Subcutaneous abdominal adipose tissue (tissue), 5 donors: ENCODE measurements at regions not wholly inside any gene's neighbourhood (a gene's known extent, or its start where the extent isn't known, plus 50 kb on each side); places are given as distances from the start of the nearest gene placed in this dataset.

Experiments
- H3K27ac ChIP-seq: one replicate; pipeline ENCODE4 v1.7.0; 2013; ENCODE audit warnings: low read depth, mild to moderate bottlenecking, inconsistent platforms, low read length, moderate library complexity
- H3K27me3 ChIP-seq, 5 donors: one replicate each; pipeline ENCODE4 v1.7.0; 2013; ENCODE audit warnings: low read length in 5 of 5, inconsistent platforms in 1 of 5; ENCODE audit not compliant: control insufficient read depth in 5 of 5, insufficient read depth in 4 of 5
- H3K36me3 ChIP-seq, 5 donors: one replicate each; pipeline ENCODE4 v1.7.0; 2013; ENCODE audit warnings: low read length in 5 of 5; ENCODE audit not compliant: control insufficient read depth in 5 of 5, insufficient read depth in 5 of 5
- H3K4me1 ChIP-seq, 5 donors: one replicate each; pipeline ENCODE4 v1.7.0; 2013; ENCODE audit warnings: low read length in 5 of 5, mild to moderate bottlenecking in 3 of 5, moderate library complexity in 1 of 5; ENCODE audit not compliant: control insufficient read depth in 5 of 5, insufficient read depth in 5 of 5
- H3K4me3 ChIP-seq, 5 donors: one replicate each; pipeline ENCODE4 v1.7.0; 2013; ENCODE audit warnings: low read length in 5 of 5, low read depth in 1 of 5
- H3K9ac ChIP-seq, 5 donors: one replicate each; pipeline ENCODE4 v1.7.0; 2013; ENCODE audit warnings: low read length in 5 of 5, mild to moderate bottlenecking in 4 of 5, moderate library complexity in 3 of 5
- H3K9me3 ChIP-seq, 5 donors: one replicate each; pipeline ENCODE4 v1.7.0; 2013; ENCODE audit warnings: low read length in 5 of 5; ENCODE audit not compliant: control insufficient read depth in 5 of 5
- donor health status: healthy.
- donor health status: healthy.
- donor health status: healthy.
- donor health status: healthy.
- donor health status: healthy.

DNA sequence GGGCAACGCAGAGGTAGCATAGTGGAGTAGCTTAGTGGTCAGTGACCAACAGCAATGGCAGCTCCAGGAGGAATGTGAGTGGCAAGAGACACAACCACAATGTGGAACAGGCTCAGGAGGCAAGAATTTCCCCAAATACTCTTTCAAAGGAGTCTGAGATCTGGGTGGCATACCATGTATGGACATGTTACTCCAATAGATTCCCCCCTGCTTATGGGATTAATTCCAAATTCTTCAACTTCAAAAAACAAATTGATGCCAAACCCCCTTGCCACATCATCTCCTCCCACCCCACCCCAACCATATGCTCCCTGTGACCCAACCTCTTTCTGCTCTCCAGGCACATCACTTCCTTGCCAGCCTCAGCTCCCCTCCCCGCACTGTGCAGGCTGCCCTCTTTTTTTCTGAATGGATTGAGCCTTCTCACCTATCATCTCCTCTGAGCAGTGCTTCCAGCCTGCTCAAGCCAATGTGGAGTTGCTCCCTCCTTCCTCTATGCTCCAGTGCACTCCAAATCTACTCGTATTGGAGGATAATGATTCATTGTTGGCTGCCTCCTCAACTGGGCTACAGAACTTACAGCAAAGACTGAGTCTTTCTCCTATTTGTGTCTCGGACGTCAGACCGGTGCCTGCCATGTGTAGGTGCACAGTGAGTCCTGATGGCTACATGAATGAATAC, 93.0 kb upstream of the CEP85L start:
- Histone ChIP-seq H3K27ac (no peak overlapping the region), H3K9ac (no peak overlapping the region), H3K4me3 (no peak overlapping the region), H3K9me3 (no peaks in the 10 kb centered on the region), H3K27me3 (no peaks in the 10 kb centered on the region), H3K4me1 (peaks cover 0 to 14% (median 4%) of the 10 kb centered on the region in 5 donors), H3K36me3 (no peaks in the 10 kb centered on the region)

- no peak overlapping the region for H3K27ac ChIP-seq
- H3K4me1 ChIP-seq = peaks cover 0 to 12% (median 7%) of the 10 kb centered on the region in 5 donors
- H3K27me3 ChIP-seq = no peaks in the 10 kb centered on the region
- no peak overlapping the region for H3K4me3 ChIP-seq
- no peaks in the 10 kb centered on the region for H3K9me3 ChIP-seq
- H3K9ac ChIP-seq = no peak overlapping the region
- no peaks in the 10 kb centered on the region for H3K36me3 ChIP-seq
Observed at GRCh38 chr6:118743746-118744145, 92.4 kb upstream of the CEP85L start.

DNA sequence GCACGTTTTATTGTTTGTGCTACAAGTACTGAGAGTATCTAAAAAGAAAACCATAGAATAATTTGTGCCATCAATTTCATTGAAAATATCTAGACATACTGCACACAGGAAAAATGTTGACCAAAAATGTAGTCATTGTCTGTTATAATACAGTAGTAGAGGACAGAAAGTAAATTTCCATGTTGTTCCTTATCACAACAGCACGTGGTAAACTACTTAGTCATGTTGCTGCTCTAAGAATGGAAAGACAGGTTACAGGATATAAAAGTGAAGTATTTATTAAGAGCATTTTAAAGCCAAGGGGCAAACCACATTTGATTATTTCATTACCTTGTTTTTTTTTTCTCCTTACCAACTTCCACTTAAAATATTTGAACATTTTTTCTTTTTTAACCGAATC, 89.0 kb upstream of the CEP85L start:
- Histone ChIP-seq H3K4me1 (peaks cover 0 to 3% (median under 1%) of the 10 kb centered on the region in 5 donors), H3K4me3 (no peak overlapping the region), H3K9ac (no peak overlapping the region), H3K27ac (no peak overlapping the region), H3K36me3 (no peaks in the 10 kb centered on the region), H3K27me3 (no peaks in the 10 kb centered on the region), H3K9me3 (no peaks in the 10 kb centered on the region)

DNA sequence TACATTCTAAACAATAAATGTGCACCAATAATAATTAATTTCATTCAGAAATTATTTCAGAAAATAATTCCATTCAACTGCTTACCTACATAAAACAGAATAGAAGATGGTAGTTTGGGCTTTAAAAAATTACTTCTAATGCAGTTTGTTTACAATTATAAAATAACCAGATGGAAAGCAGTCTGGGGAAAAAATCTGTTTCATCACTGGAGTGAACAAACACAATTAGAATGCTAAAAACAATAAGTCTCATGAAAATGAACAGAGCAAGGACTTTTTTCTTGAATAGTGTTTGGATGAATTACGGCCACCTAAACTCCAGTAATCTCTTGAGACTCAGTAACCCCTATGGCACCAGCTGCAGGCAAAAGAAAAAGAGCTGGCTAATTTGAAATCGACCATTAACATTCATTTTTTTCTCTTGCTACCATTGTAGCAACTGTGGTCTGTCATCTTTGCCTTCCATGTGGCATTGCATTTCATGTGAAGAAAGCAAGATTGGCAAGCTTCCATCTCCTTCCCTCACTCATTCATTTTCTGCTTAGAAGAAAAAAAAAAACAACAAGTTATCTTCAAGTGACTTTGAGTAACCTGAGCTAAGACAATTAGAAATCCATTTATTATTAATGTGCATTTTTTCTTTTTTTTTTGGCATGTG, 88.4 kb upstream of the CEP85L start:
- Histone ChIP-seq H3K9ac (no peak overlapping the region), H3K4me3 (no peak overlapping the region), H3K9me3 (no peaks in the 10 kb centered on the region), H3K27me3 (no peaks in the 10 kb centered on the region), H3K4me1 (peaks cover 0 to 4% (median 3%) of the 10 kb centered on the region in 5 donors), H3K36me3 (no peaks in the 10 kb centered on the region), H3K27ac (no peak overlapping the region)

DNA sequence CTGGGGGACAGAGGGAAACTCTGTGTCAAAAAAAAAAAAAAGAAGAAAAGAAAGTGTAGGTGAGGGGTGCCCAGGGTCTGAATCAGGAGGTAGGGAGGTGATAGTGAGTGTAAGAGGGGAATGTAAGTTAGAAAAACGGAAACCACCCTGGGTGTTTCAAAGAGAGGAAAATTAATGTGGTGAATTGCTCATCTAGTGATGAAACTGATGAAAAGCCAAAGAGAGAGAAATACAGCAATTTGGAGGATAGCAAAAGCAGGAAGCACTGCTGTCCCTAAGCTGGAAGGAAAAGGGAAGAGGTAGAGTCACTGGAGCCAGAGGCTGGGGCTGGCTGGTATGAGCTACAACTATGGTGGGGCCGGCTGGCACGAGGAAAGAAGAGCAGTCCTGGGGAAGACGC, 85.0 kb upstream of the CEP85L start:
- no peak overlapping the region for H3K9ac ChIP-seq
- H3K27ac ChIP-seq = no peak overlapping the region
- peaks cover 0 to 4% (median 3%) of the 10 kb centered on the region in 5 donors for H3K4me1 ChIP-seq
- H3K9me3 ChIP-seq = no peaks in the 10 kb centered on the region
- H3K36me3 ChIP-seq = no peaks in the 10 kb centered on the region
- H3K4me3 ChIP-seq = no peak overlapping the region
- H3K27me3 ChIP-seq = no peaks in the 10 kb centered on the region

GRCh38 chr6:118735320-118735719, 83.9 kb upstream of the CEP85L start:
- Histone ChIP-seq H3K4me1 (peaks cover 0 to 4% (median 3%) of the 10 kb centered on the region in 5 donors), H3K27ac (no peak overlapping the region), H3K9ac (no peak overlapping the region), H3K9me3 (no peaks in the 10 kb centered on the region), H3K36me3 (no peaks in the 10 kb centered on the region), H3K27me3 (no peaks in the 10 kb centered on the region), H3K4me3 (no peak overlapping the region)

GRCh38 chr6:118725944-118726343, 74.6 kb upstream of the CEP85L start:
- H3K27ac ChIP-seq = no peak overlapping the region
- H3K27me3 ChIP-seq = no peaks in the 10 kb centered on the region
- H3K9me3 ChIP-seq = no peaks in the 10 kb centered on the region
- no peak overlapping the region for H3K9ac ChIP-seq
- H3K4me3 ChIP-seq = no peak overlapping the region
- no peaks in the 10 kb centered on the region for H3K36me3 ChIP-seq
- H3K4me1 ChIP-seq = no peaks in the 10 kb centered on the region

GRCh38 chr6:118724211-118724610, 72.8 kb upstream of the CEP85L start:
- Histone ChIP-seq H3K36me3 (no peaks in the 10 kb centered on the region), H3K4me3 (no peak overlapping the region), H3K9me3 (no peaks in the 10 kb centered on the region), H3K27ac (no peak overlapping the region), H3K9ac (no peak overlapping the region), H3K4me1 (no peaks in the 10 kb centered on the region), H3K27me3 (no peaks in the 10 kb centered on the region)

DNA sequence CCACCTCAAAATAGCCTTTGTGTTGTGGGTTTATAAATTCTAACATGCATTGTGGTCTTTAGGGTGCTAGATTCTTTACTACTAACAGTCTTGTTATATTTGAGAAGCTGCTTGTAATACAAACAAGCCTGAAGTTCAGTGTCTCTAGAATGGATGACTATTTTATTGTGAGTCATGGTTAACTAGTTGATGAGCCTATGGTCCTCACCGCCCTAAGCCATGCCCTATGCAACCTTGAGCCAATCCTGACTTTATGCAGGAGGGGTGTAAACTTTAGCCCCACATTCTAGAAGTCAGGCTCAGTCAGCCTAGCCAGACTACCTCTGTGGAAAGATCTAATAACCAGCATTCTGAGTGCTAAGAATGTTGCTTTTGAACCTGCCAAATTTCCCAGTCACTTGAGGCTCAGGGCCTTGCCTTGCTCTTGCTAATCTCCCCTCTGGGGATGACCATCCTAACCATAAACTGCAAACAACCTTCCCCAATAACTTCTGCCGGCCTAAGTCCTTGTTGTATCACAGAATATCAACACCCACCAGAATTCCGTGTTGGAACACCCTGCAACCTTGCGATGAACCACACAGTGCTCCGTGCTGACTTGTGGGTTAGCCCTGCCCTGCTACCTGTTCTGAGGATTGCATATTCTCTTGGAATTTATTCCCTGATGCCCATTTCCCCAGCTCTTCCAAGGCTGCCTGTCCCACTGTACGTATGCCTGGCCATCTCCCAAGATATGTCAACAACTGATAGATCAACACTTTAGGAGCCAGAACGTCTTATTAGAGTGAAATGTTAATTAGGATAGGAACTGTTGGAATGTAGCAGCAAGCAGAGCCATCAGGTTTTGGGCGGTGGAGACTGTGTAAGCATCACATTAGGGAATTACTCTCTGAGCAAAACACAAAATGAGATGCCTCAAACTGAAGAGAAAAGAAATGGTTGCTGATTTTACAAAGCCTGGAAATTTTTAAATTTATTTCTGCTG, 71.7 kb upstream of the CEP85L start:
- no peak overlapping the region for H3K4me3 ChIP-seq
- no peaks in the 10 kb centered on the region for H3K27me3 ChIP-seq
- no peak overlapping the region for H3K9ac ChIP-seq
- H3K36me3 ChIP-seq = no peaks in the 10 kb centered on the region
- no peaks in the 10 kb centered on the region for H3K9me3 ChIP-seq
- no peaks in the 10 kb centered on the region for H3K4me1 ChIP-seq
- no peak overlapping the region for H3K27ac ChIP-seq

GRCh38 chr6:118720125-118720473, 68.7 kb upstream of the CEP85L start:
- Histone ChIP-seq H3K4me3 (no peak overlapping the region), H3K9me3 (no peaks in the 10 kb centered on the region), H3K4me1 (no peaks in the 10 kb centered on the region), H3K27ac (no peak overlapping the region), H3K36me3 (no peaks in the 10 kb centered on the region), H3K27me3 (no peaks in the 10 kb centered on the region), H3K9ac (no peak overlapping the region)
